ENCODE measurements at regions not wholly inside any gene's neighbourhood (a gene's known extent, or its start where the extent isn't known, plus 50 kb on each side); places are given as distances from the start of the nearest gene placed in this dataset.

DNA sequence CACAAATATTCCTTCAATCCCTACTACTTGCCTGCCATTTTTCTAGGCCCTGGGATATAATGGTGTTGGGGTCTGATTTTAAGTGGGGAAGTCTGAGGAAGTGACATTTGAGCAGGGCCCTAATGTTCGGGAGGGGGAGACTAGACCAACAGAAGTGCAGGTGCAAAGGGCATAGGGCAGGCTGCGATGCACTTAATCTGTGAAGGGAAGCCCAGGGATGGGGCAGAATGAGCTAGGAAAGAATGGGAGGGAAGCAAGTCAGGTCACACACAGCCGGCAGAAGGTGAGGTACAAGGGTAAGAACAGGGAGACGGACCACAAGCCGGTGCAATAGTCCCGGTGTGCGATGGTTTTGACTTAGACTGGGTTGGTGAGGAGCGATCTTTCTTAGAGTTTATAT, 146.8 kb downstream of the UNC5CL start:
- H3K9me3 ChIP-seq (ENCODE audit: control insufficient read depth in 2 of 2, insufficient read depth in 1 of 2, low read depth in 1 of 2, low read length in 1 of 2) = no peaks in the 10 kb centered on the region
- no peaks in the 10 kb centered on the region for H3K27me3 ChIP-seq (ENCODE audit: control insufficient read depth in 1 of 2, insufficient read depth in 2 of 2, low read length in 2 of 2)
- 91 to 92% methylated on average over 8 of the region's 8 CpGs for WGBS, 2 donors
- H3K36me3 ChIP-seq (ENCODE audit: control insufficient read depth in 2 of 2, insufficient read depth in 2 of 2, low read length in 1 of 2) = no peaks in the 10 kb centered on the region
- peaks cover 0 to 2% of the 10 kb centered on the region in 2 donors for H3K4me1 ChIP-seq (ENCODE audit: control insufficient read depth in 2 of 2, insufficient read depth in 2 of 2, low read length in 1 of 2)
- no peak overlapping the region for H3K4me3 ChIP-seq (ENCODE audit: low read depth in 1 of 2, low read length in 2 of 2)
- no peak overlapping the region for H3K27ac ChIP-seq (ENCODE audit: low read depth in 2 of 2, low read length in 1 of 2)

DNA sequence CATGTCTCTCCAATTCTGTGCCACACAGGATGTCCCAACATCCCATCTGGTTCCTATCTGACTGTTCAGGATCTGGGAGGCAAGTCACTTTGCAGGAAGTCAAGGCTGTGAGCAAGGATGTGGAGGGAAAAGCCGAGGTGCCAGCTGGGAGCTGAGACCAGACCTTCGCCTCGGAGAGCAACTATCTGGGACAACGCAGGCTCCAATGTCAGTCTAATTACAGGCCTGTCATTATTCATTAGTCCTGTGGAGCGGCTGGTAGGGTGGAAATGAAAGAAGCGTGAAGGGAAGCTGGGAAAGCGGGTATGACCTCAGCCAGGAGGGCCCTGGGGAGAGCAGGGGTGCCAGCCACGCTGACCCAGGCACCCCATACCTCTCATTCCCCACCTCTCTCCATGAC, 147.3 kb downstream of the UNC5CL start:
- Histone ChIP-seq H3K4me1 (ENCODE audit: control insufficient read depth in 2 of 2, insufficient read depth in 2 of 2, low read length in 1 of 2) (peaks cover 0 to 2% of the 10 kb centered on the region in 2 donors), H3K9me3 (ENCODE audit: control insufficient read depth in 2 of 2, insufficient read depth in 1 of 2, low read depth in 1 of 2, low read length in 1 of 2) (no peaks in the 10 kb centered on the region), H3K36me3 (ENCODE audit: control insufficient read depth in 2 of 2, insufficient read depth in 2 of 2, low read length in 1 of 2) (no peaks in the 10 kb centered on the region), H3K27me3 (ENCODE audit: control insufficient read depth in 1 of 2, insufficient read depth in 2 of 2, low read length in 2 of 2) (no peaks in the 10 kb centered on the region), H3K4me3 (ENCODE audit: low read depth in 1 of 2, low read length in 2 of 2) (no peak overlapping the region), H3K27ac (ENCODE audit: low read depth in 2 of 2, low read length in 1 of 2) (no peak overlapping the region)
- WGBS, 2 donors = 82 to 84% methylated on average over 8 of the region's 8 CpGs

DNA sequence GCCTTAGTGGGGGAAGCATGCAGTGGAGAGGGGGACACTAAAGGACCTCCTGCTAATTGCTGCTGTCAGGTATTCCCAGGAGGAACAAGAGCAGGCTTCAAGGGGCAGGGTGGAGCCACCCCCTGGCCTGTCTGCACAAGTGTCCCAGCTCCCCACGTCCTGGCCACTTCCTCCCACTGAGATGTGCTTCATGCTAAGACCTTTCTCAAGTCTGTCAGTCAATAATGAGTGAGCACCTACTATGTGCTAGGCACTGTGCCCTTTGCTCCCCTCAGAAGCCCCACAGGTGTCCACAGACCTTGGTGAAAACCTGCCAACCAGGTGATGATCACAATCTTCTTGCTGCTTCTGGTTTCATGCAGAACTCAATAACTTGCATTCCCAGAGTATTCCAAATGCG, 147.9 kb downstream of the UNC5CL start:
- Histone ChIP-seq H3K27me3 (ENCODE audit: control insufficient read depth in 1 of 2, insufficient read depth in 2 of 2, low read length in 2 of 2) (no peaks in the 10 kb centered on the region), H3K4me3 (ENCODE audit: low read depth in 1 of 2, low read length in 2 of 2) (no peak overlapping the region), H3K27ac (ENCODE audit: low read depth in 2 of 2, low read length in 1 of 2) (no peak overlapping the region), H3K36me3 (ENCODE audit: control insufficient read depth in 2 of 2, insufficient read depth in 2 of 2, low read length in 1 of 2) (no peaks in the 10 kb centered on the region), H3K9me3 (ENCODE audit: control insufficient read depth in 2 of 2, insufficient read depth in 1 of 2, low read depth in 1 of 2, low read length in 1 of 2) (no peaks in the 10 kb centered on the region), H3K4me1 (ENCODE audit: control insufficient read depth in 2 of 2, insufficient read depth in 2 of 2, low read length in 1 of 2) (peaks cover 0 to 2% of the 10 kb centered on the region in 2 donors)
- 75 to 92% methylated on average over 2 of the region's 2 CpGs for WGBS, 2 donors

DNA sequence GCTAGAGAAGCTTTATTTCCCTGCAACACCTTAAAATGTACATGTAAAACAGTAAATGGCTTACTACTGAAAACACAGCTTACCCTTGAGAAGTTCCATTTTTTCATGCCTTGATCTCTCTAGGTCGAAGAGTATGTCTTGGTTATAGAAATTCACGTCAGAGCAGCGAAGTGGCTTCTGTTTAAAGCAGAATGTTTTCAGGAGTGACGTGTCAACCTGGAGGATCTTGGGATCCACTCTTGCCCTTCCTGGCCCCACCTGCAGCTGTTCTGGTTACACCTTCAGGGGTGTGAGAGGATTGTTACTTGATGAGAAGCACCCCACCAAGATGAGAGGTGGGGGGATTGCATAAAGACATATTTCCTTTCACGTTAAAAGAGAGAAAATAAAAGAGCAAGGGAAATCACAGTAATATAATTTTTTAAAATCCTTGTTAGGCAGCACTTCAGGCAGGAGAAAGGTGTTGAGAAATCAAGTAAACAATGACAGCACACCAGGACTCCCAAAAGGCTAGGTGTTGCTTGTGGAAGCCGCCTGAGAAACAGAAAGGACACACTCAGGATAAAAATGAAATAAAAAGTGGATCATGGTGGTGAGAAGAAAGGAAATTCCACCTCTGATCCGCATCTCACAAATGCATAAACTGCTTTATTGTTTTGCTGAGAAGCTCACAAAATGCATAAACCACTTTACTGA, 149.7 kb downstream of the UNC5CL start:
- 84% methylated on average over 7 of the region's 7 CpGs for WGBS, 2 donors
- Histone ChIP-seq H3K36me3 (ENCODE audit: control insufficient read depth in 2 of 2, insufficient read depth in 2 of 2, low read length in 1 of 2) (no peaks in the 10 kb centered on the region), H3K4me3 (ENCODE audit: low read depth in 1 of 2, low read length in 2 of 2) (no peak overlapping the region), H3K4me1 (ENCODE audit: control insufficient read depth in 2 of 2, insufficient read depth in 2 of 2, low read length in 1 of 2) (peaks cover 0 to 2% of the 10 kb centered on the region in 2 donors), H3K9me3 (ENCODE audit: control insufficient read depth in 2 of 2, insufficient read depth in 1 of 2, low read depth in 1 of 2, low read length in 1 of 2) (no peaks in the 10 kb centered on the region), H3K27me3 (ENCODE audit: control insufficient read depth in 1 of 2, insufficient read depth in 2 of 2, low read length in 2 of 2) (no peaks in the 10 kb centered on the region), H3K27ac (ENCODE audit: low read depth in 2 of 2, low read length in 1 of 2) (no peak overlapping the region)

DNA sequence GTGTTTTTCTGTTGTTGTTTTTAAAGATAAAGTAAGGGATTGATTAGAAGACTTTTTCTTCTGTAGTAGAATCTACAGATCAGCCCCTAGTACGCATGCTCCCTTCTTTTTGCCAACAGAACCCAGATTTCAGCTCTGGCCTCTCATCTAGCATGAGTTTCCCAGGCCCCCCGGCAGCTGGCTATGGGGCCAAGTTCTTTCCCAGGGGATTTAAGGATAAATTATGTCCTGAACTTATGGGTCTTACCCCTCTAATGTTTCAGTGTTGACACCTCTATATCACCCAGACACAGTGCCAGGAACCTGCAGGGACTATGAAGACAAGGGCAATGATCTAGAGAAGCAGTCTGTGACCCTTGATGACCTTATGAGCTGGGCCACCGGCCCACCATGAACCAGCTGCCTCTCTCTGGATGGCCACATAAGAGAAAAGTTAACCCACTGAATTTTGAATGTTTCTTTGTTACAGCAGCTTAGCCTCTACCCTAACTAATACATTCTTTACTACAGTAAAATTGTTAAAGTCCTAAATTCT, 150.5 kb downstream of the UNC5CL start:
- Histone ChIP-seq H3K27ac (ENCODE audit: low read depth in 2 of 2, low read length in 1 of 2) (no peak overlapping the region), H3K9me3 (ENCODE audit: control insufficient read depth in 2 of 2, insufficient read depth in 1 of 2, low read depth in 1 of 2, low read length in 1 of 2) (no peaks in the 10 kb centered on the region), H3K27me3 (ENCODE audit: control insufficient read depth in 1 of 2, insufficient read depth in 2 of 2, low read length in 2 of 2) (no peaks in the 10 kb centered on the region), H3K4me3 (ENCODE audit: low read depth in 1 of 2, low read length in 2 of 2) (no peak overlapping the region), H3K4me1 (ENCODE audit: control insufficient read depth in 2 of 2, insufficient read depth in 2 of 2, low read length in 1 of 2) (no peaks in the 10 kb centered on the region), H3K36me3 (ENCODE audit: control insufficient read depth in 2 of 2, insufficient read depth in 2 of 2, low read length in 1 of 2) (no peaks in the 10 kb centered on the region)
- 78% methylated on average over 3 of the region's 3 CpGs for WGBS, 2 donors

DNA sequence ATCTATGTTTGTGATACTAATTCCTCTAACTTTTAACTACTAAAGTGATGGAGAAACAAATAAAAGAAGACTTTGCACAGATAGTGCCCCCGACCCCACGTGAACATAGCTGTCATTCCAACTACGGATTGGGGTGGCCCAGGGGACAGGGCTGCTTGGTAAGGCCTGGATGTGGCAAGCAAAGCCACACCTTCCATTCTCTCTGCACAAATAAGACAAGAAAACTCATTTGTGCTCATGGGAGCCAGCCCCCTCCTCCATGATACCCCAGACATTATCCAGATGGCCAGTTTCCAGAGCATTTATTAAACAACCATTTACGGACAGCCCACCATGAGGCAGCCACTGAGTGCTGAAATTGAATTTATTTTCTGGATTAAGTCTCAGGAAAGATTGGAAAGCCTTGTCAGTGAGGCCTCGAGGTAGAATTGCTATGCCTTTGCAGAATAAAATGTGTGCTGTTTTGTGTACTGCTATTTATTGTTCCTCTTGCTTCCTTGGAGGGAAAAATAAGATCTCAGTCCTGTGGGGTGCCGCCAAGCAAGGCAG, 151.2 kb downstream of the UNC5CL start:
- Histone ChIP-seq H3K27ac (ENCODE audit: low read depth in 2 of 2, low read length in 1 of 2) (no peak overlapping the region), H3K36me3 (ENCODE audit: control insufficient read depth in 2 of 2, insufficient read depth in 2 of 2, low read length in 1 of 2) (no peaks in the 10 kb centered on the region), H3K4me1 (ENCODE audit: control insufficient read depth in 2 of 2, insufficient read depth in 2 of 2, low read length in 1 of 2) (no peaks in the 10 kb centered on the region), H3K27me3 (ENCODE audit: control insufficient read depth in 1 of 2, insufficient read depth in 2 of 2, low read length in 2 of 2) (no peaks in the 10 kb centered on the region), H3K9me3 (ENCODE audit: control insufficient read depth in 2 of 2, insufficient read depth in 1 of 2, low read depth in 1 of 2, low read length in 1 of 2) (no peaks in the 10 kb centered on the region), H3K4me3 (ENCODE audit: low read depth in 1 of 2, low read length in 2 of 2) (no peak overlapping the region)
- 77 to 79% methylated on average over 6 of the region's 6 CpGs for WGBS, 2 donors

DNA sequence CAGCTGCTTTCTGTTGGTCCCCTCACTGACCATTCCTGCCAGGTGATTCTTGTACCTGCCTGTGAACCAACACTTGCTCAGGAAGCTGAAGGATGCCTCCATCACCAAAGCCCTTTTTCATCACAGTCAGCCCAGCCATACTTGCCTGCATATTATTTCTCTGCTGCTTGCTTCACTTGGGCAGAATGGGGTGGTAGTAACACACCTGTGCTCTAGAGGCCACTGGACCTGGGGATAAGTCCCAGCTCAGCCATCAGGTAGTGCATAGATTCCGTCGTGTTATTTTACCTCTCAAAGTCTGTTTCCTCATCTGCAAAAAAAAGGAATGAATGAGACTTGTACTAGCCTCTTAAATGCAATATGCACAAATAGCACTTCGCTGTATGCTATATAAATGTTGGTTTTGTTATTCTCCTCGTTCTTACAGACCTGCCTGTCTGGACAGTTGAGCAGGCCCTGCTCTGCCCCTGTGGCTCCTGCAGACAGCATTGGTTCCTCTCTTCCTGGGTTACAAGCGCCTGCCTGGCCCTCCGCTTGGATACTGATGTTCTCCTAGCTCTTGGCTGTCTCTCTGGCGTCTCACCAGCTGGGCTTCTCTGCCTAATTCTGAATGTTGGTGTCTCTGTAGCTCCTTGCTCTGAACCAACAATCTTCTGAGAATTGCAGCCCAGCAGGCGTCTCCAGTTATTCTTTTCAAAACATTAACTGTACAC, 151.8 kb downstream of the UNC5CL start:
- no peaks in the 10 kb centered on the region for H3K9me3 ChIP-seq (ENCODE audit: control insufficient read depth in 2 of 2, insufficient read depth in 1 of 2, low read depth in 1 of 2, low read length in 1 of 2)
- H3K27me3 ChIP-seq (ENCODE audit: control insufficient read depth in 1 of 2, insufficient read depth in 2 of 2, low read length in 2 of 2) = no peaks in the 10 kb centered on the region
- no peak overlapping the region for H3K4me3 ChIP-seq (ENCODE audit: low read depth in 1 of 2, low read length in 2 of 2)
- WGBS, 2 donors = 82 to 88% methylated on average over 8 of the region's 8 CpGs
- H3K27ac ChIP-seq (ENCODE audit: low read depth in 2 of 2, low read length in 1 of 2) = no peak overlapping the region
- no peaks in the 10 kb centered on the region for H3K36me3 ChIP-seq (ENCODE audit: control insufficient read depth in 2 of 2, insufficient read depth in 2 of 2, low read length in 1 of 2)
- H3K4me1 ChIP-seq (ENCODE audit: control insufficient read depth in 2 of 2, insufficient read depth in 2 of 2, low read length in 1 of 2) = no peaks in the 10 kb centered on the region

DNA sequence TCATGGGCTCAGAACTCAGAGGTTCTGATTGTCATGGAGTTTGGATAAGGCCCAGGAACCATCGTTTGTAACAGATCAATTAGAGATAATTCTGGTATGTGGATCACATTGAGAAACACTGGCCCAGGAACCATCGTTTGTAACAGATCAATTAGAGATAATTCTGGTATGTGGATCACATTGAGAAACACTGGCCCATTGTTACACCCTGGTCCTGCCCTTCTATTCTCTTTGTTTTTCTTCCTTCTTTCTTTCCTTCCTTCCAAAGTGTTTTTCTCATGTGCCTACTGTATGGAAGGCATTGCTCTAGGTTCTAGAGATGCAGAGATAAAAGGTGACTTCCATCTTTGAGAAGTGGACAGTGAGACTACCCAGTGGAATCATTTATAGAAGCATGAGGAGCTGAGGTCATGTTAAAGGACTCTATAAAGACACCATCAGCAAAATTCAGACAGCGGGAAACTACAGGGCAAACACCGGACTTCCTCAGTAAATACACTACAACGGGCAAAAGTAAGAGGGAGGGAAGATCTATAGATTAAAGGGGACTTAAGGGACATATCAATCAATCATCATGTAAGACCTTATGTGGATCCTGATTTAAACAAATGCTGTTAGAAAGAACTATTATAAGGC, 153.8 kb downstream of the UNC5CL start:
- H3K36me3 ChIP-seq (ENCODE audit: control insufficient read depth in 2 of 2, insufficient read depth in 2 of 2, low read length in 1 of 2) = no peaks in the 10 kb centered on the region
- 65 to 71% methylated on average over 5 of the region's 5 CpGs for WGBS, 2 donors
- no peaks in the 10 kb centered on the region for H3K27me3 ChIP-seq (ENCODE audit: control insufficient read depth in 1 of 2, insufficient read depth in 2 of 2, low read length in 2 of 2)
- no peaks in the 10 kb centered on the region for H3K9me3 ChIP-seq (ENCODE audit: control insufficient read depth in 2 of 2, insufficient read depth in 1 of 2, low read depth in 1 of 2, low read length in 1 of 2)
- H3K4me1 ChIP-seq (ENCODE audit: control insufficient read depth in 2 of 2, insufficient read depth in 2 of 2, low read length in 1 of 2) = no peaks in the 10 kb centered on the region
- H3K27ac ChIP-seq (ENCODE audit: low read depth in 2 of 2, low read length in 1 of 2) = no peak overlapping the region
- H3K4me3 ChIP-seq (ENCODE audit: low read depth in 1 of 2, low read length in 2 of 2) = no peak overlapping the region

DNA sequence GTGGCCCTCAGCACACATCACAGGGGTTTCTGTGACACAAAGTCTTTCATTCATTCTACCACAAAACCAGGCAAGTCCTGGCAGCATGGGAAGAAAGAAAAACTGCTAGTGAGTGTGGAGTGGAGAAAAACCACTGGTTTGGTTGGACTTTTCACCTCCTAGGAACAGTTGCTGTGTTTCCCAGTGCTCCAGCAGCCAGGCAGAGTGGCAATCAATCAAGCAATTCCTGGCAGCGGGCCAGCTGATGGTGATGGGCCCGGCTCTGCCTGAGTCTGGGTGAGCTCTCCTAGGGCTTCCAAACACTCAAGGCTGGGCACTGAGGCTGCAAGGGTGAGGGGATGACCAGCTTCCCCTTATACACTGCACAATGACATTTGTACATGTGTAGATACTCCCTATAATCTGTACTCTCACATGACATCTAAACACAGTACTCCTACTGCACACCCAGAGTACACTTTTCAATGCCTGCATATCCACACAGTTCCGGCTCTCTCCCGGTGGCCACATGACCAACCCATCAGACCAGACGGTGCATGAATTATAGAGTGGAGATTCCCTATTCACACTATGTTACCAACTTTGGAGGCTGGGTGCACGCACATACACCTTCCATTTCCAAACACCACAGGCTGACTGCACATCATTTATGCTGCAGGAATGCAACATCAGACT, 156.6 kb downstream of the UNC5CL start:
- Histone ChIP-seq H3K27ac (ENCODE audit: low read depth in 2 of 2, low read length in 1 of 2) (no peak overlapping the region), H3K4me1 (ENCODE audit: control insufficient read depth in 2 of 2, insufficient read depth in 2 of 2, low read length in 1 of 2) (peaks cover 0 to 2% of the 10 kb centered on the region in 2 donors), H3K27me3 (ENCODE audit: control insufficient read depth in 1 of 2, insufficient read depth in 2 of 2, low read length in 2 of 2) (no peaks in the 10 kb centered on the region), H3K4me3 (ENCODE audit: low read depth in 1 of 2, low read length in 2 of 2) (no peak overlapping the region), H3K9me3 (ENCODE audit: control insufficient read depth in 2 of 2, insufficient read depth in 1 of 2, low read depth in 1 of 2, low read length in 1 of 2) (no peaks in the 10 kb centered on the region), H3K36me3 (ENCODE audit: control insufficient read depth in 2 of 2, insufficient read depth in 2 of 2, low read length in 1 of 2) (no peaks in the 10 kb centered on the region)
- 60 to 64% methylated on average over 6 of the region's 6 CpGs for WGBS, 2 donors
